H9 (cell line): ENCODE measurements at regions not wholly inside any gene's neighbourhood (a gene's known extent, or its start where the extent isn't known, plus 50 kb on each side); places are given as distances from the start of the nearest gene placed in this dataset.
A peak's percentile ranks its signal among the peaks of the same experiment; 100 is the strongest.

Source experiments
- DNase-seq: peaks from one replicate; pipeline ENCODE4 v3.0.0-alpha.2; 2017
- H2AFZ ChIP-seq: one replicate; pipeline ENCODE4 v1.6.1; 2013; ENCODE audit warnings: mild to moderate bottlenecking, low read length, control low read depth, moderate library complexity
- H2AK5ac ChIP-seq: 2 replicates; pipeline ENCODE4 v1.6.1; 2013; ENCODE audit warnings: low read length, control low read depth, mixed read lengths; ENCODE audit not compliant: insufficient read length
- H2BK120ac ChIP-seq: one replicate; pipeline ENCODE4 v1.6.1; 2013; ENCODE audit warnings: low read depth, mild to moderate bottlenecking, low read length, control low read depth, inconsistent platforms; ENCODE audit not compliant: poor library complexity, severe bottlenecking
- H2BK12ac ChIP-seq: 2 replicates; pipeline ENCODE4 v1.6.1; 2013; ENCODE audit warnings: low read length, control low read depth, mixed read lengths, low read depth; ENCODE audit not compliant: insufficient read length
- H2BK15ac ChIP-seq: 2 replicates; pipeline ENCODE4 v1.6.1; 2013; ENCODE audit warnings: low read depth, low read length, control low read depth
- H2BK20ac ChIP-seq: one replicate; pipeline ENCODE4 v1.6.1; 2013; ENCODE audit warnings: low read depth, mild to moderate bottlenecking, low read length, control low read depth, inconsistent platforms; ENCODE audit not compliant: poor library complexity, severe bottlenecking
- H2BK5ac ChIP-seq: 2 replicates; pipeline ENCODE4 v1.6.1; 2013; ENCODE audit warnings: low read length, control low read depth, mixed read lengths; ENCODE audit not compliant: insufficient read length
- H3K14ac ChIP-seq: 2 replicates; pipeline ENCODE4 v1.6.1; 2013; ENCODE audit warnings: low read length, control low read depth; ENCODE audit not compliant: insufficient read depth
- H3K18ac ChIP-seq: 2 replicates; pipeline ENCODE4 v1.6.1; 2013; ENCODE audit warnings: low read depth, mild to moderate bottlenecking, mixed read lengths, low read length, control low read depth; ENCODE audit not compliant: insufficient read length
- H3K23ac ChIP-seq: 2 replicates; pipeline ENCODE4 v1.6.1; 2013; ENCODE audit warnings: low read length, control low read depth, mixed read lengths, low read depth; ENCODE audit not compliant: insufficient read length
- H3K23me2 ChIP-seq: 2 replicates; pipeline ENCODE4 v1.6.1; 2013; ENCODE audit warnings: low read depth, mild to moderate bottlenecking, mixed read lengths, low read length, control low read depth; ENCODE audit not compliant: insufficient read length, poor library complexity, severe bottlenecking
- H3K27ac ChIP-seq: 2 replicates; pipeline ENCODE4 v1.5.1; 2013; ENCODE audit warnings: low read length, control low read depth, mixed read lengths, low read depth; ENCODE audit not compliant: insufficient read length
- H3K27me3 ChIP-seq: 2 replicates; pipeline ENCODE4 v1.6.1; 2013; ENCODE audit warnings: low read length, control low read depth, inconsistent platforms; ENCODE audit not compliant: insufficient read depth
- H3K4ac ChIP-seq: 2 replicates; pipeline ENCODE4 v1.6.1; 2013; ENCODE audit warnings: low read depth, mild to moderate bottlenecking, control low read depth, inconsistent platforms, low read length, moderate library complexity
- H3K4me1 ChIP-seq: 2 replicates; pipeline ENCODE4 v1.6.1; 2013; ENCODE audit warnings: low read length, control low read depth, inconsistent platforms; ENCODE audit not compliant: insufficient read depth
- H3K4me2 ChIP-seq: 2 replicates; pipeline ENCODE4 v1.6.1; 2013; ENCODE audit warnings: low read length, control low read depth, mixed read lengths; ENCODE audit not compliant: insufficient read length, insufficient read depth
- H3K56ac ChIP-seq: 2 replicates; pipeline ENCODE4 v1.6.1; 2013; ENCODE audit warnings: low read depth, mild to moderate bottlenecking, mixed read lengths, low read length, control low read depth; ENCODE audit not compliant: insufficient read length
- H3K79me1 ChIP-seq: 2 replicates; pipeline ENCODE4 v1.6.1; 2013; ENCODE audit warnings: low read depth, mild to moderate bottlenecking, moderate library complexity, low read length, control low read depth, inconsistent platforms; ENCODE audit not compliant: insufficient read depth, poor library complexity, severe bottlenecking
- H3K79me2 ChIP-seq: 2 replicates; pipeline ENCODE4 v1.6.1; 2013; ENCODE audit warnings: low read length, control low read depth, inconsistent platforms; ENCODE audit not compliant: insufficient read depth
- H3K9ac ChIP-seq: 2 replicates; pipeline ENCODE4 v1.6.1; 2013; ENCODE audit warnings: low read length, control low read depth, mixed read lengths; ENCODE audit not compliant: insufficient read length; ENCODE audit errors: extremely low read depth
- H3K9me3 ChIP-seq: one replicate; pipeline ENCODE4 v1.6.1; 2013; ENCODE audit warnings: low read depth, low read length, inconsistent platforms; ENCODE audit not compliant: control insufficient read depth
- H3T11ph ChIP-seq: one replicate; pipeline ENCODE4 v1.6.1; 2013; ENCODE audit warnings: mild to moderate bottlenecking, low read length, control low read depth, inconsistent platforms
- H4K20me1 ChIP-seq: one replicate; pipeline ENCODE4 v1.6.1; 2013; ENCODE audit not compliant: control insufficient read depth, insufficient read length, insufficient read depth
- H4K5ac ChIP-seq: 2 replicates; pipeline ENCODE4 v1.6.1; 2013; ENCODE audit warnings: low read depth, mild to moderate bottlenecking, mixed read lengths, low read length, control low read depth; ENCODE audit not compliant: insufficient read length
- H4K8ac ChIP-seq: replicated peaks from 2 replicates; pipeline ENCODE4 v1.6.1; 2013; ENCODE audit warnings: low read length, control low read depth, mixed read lengths, low read depth; ENCODE audit not compliant: insufficient read length
- H4K91ac ChIP-seq: 2 replicates; pipeline ENCODE4 v1.6.1; 2013; ENCODE audit warnings: low read depth, mild to moderate bottlenecking, moderate library complexity, mixed read lengths, low read length, control low read depth; ENCODE audit not compliant: insufficient read length
- H3K27ac Mint-ChIP-seq, 3 experiments: 2 replicates in 2 of 3; 3 replicates in 1 of 3; pipeline ENCODE4 v1.8.0; 2020 to 2021; ENCODE audit warnings: mixed read lengths in 3 of 3, mild to moderate bottlenecking in 1 of 3, moderate library complexity in 1 of 3
- H3K27me3 Mint-ChIP-seq: 2 replicates; pipeline ENCODE4 v1.8.0; 2021; ENCODE audit warnings: low read depth, mild to moderate bottlenecking, moderate library complexity, mixed read lengths
- H3K36me3 Mint-ChIP-seq, 3 experiments: 2 replicates in 2 of 3; 3 replicates in 1 of 3; pipeline ENCODE4 v1.8.0; 2020 to 2021; ENCODE audit warnings: low read depth in 3 of 3, mixed read lengths in 3 of 3; ENCODE audit not compliant: insufficient read depth in 1 of 3
- H3K4me1 Mint-ChIP-seq, 2 experiments: 2 replicates each; pipeline ENCODE4 v1.8.0; 2020; ENCODE audit warnings: mixed read lengths in 2 of 2
- H3K4me3 Mint-ChIP-seq, 2 experiments: 2 replicates in 1 of 2; 3 replicates in 1 of 2; pipeline ENCODE4 v1.8.0; 2020 to 2021; ENCODE audit warnings: mild to moderate bottlenecking in 2 of 2, mixed read lengths in 2 of 2, moderate library complexity in 1 of 2
- H3K9me3 Mint-ChIP-seq, 2 experiments: 2 replicates in 1 of 2; 3 replicates in 1 of 2; pipeline ENCODE4 v1.8.0; 2020; ENCODE audit warnings: mild to moderate bottlenecking in 2 of 2, mixed read lengths in 2 of 2, moderate library complexity in 1 of 2
- CTCF ChIP-seq: fragments of 200-600 bp; sonication (generic); conservative IDR thresholded peaks from 3 replicates; pipeline ENCODE4 v1.8.0; 2021; ENCODE audit warnings: antibody characterized with exemption, mild to moderate bottlenecking
- WGBS: extraction: QIAGEN DNeasy Blood & Tissue Kit; methylation state at CpG from one replicate; pipeline ENCODE4 v1.1.7; 2013; ENCODE audit warnings: missing lambda C conversion rate, low lambda C conversion rate, mixed read lengths; ENCODE audit not compliant: insufficient read length; ENCODE audit errors: extremely low coverage; 5-methylcytosine and 5-hydroxymethylcytosine counted together

DNA sequence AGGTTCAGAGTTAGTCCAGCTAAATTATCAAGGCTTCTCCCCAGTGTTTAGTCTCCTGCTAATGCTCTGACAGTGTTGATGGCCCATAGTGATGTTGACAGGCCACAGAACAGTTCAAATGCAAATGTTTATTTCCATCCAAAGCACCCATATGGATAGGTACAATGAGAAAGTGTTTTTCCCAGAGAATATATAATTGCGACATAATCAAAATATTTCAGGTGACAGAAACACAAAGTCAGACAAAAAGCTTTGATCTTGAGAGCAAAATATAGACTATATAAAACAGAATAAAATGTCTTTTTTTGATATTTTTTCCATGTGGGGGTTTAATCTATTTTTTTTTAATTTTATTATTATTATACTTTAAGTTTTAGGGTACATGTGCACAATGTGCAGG is 642.3 kb upstream of the SEMA3D start:
- Histone ChIP-seq H3K79me2 (no peaks in the 10 kb centered on the region), H3K9me3 (no peaks in the 10 kb centered on the region), H4K8ac (no peak overlapping the region), H2BK5ac (no peak overlapping the region), H3K4me1 (no peaks in the 10 kb centered on the region), H3K4ac (no peak overlapping the region), H3T11ph (no peak overlapping the region), H2BK20ac (no peak overlapping the region), H2AK5ac (no peak overlapping the region), H2BK12ac (no peak overlapping the region), H3K23ac (no peak overlapping the region), H4K91ac (no peak overlapping the region), H3K14ac (no peak overlapping the region), H2BK120ac (no peak overlapping the region), H2BK15ac (no peak overlapping the region), H3K56ac (no peak overlapping the region), H3K79me1 (no peaks in the 10 kb centered on the region), H3K9ac (no peak overlapping the region), H2AFZ (no peak overlapping the region), H3K27ac (no peak overlapping the region), H3K18ac (no peak overlapping the region), H4K5ac (no peak overlapping the region), H4K20me1 (no peaks in the 10 kb centered on the region), H3K4me2 (no peak overlapping the region), H3K23me2 (no peaks in the 10 kb centered on the region), H3K27me3 (no peaks in the 10 kb centered on the region)
- no peak for DNase-seq
- no peak for TF ChIP-seq CTCF
- no CpG with 5 or more reads among the region's 1 CpG for WGBS
- Mint-ChIP-seq H3K27me3 (no peaks in the 10 kb centered on the region), H3K4me3 (no peak overlapping the region), H3K27ac (peak overlapping the region in 1 of 3 experiments; percentile 31; a peak in 1 of 7 replicates), H3K9me3 (no peaks in the 10 kb centered on the region), H3K36me3 (no peaks in the 10 kb centered on the region), H3K4me1 (peaks cover 5 to 10% of the 10 kb centered on the region in 2 experiments; a peak in 2 of 4 replicates)
